ENCODE measurements at regions not wholly inside any gene's neighbourhood (a gene's known extent, or its start where the extent isn't known, plus 50 kb on each side); places are given as distances from the start of the nearest gene placed in this dataset.

DNA sequence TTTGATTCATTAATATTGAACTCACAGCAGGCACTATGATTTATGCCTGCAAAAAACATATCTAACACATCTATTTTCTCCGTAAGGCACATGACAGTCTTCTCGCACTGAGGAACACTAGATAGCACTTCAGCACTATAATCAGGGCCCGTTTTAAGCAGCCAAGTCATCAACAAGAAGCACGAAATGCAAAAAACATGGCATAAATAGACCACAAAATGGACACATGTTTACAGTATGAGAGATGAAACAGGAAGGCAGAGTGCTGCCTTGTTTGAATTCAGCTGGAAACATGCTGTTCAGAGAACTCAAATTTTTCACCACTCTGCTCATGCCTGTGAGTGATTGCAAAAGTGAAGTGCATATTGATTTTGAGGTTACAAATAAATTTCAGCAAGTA, 205.8 kb upstream of the PDGFD start:
- TF ChIP-seq ZXDB (tag by site-specific recombination; IDR thresholded peaks at IDR 0.05), result no peak
- TF ChIP-seq MZF1 (tag by site-specific recombination; IDR thresholded peaks at IDR 0.05; ENCODE audit: borderline replicate concordance), result no peak
- no peak for TF ChIP-seq ZNF132 (tag by site-specific recombination; IDR thresholded peaks at IDR 0.05; ENCODE audit: borderline replicate concordance)
- no peak for TF ChIP-seq ZNF2 (tag by site-specific recombination; IDR thresholded peaks at IDR 0.05)
- TF ChIP-seq EGR2 (tag by site-specific recombination; IDR thresholded peaks at IDR 0.05; ENCODE audit: low read depth), result no peak
- TF ChIP-seq ZNF16 (tag by site-specific recombination; IDR thresholded peaks at IDR 0.05; ENCODE audit: low read depth), result no peak
- Histone ChIP-seq H3K4me3 (ENCODE audit: low read depth, low read length) (no peak overlapping the region), H3K36me3 (ENCODE audit: control insufficient read depth in 2 of 2, insufficient read depth in 1 of 2, low read length in 2 of 2) (no peaks in the 10 kb centered on the region), H3K4me1 (ENCODE audit: control insufficient read depth, insufficient read depth, low read length) (no peaks in the 10 kb centered on the region), H3K9me3 (ENCODE audit: control insufficient read depth, insufficient read depth, low read depth, low read length) (no peaks in the 10 kb centered on the region), H3K27ac (ENCODE audit: extremely low read depth, low read depth, low read length) (no peak overlapping the region)
- CTCF ChIA-PET, result no interaction called here
- POLR2A ChIA-PET, result no interaction called here

DNA sequence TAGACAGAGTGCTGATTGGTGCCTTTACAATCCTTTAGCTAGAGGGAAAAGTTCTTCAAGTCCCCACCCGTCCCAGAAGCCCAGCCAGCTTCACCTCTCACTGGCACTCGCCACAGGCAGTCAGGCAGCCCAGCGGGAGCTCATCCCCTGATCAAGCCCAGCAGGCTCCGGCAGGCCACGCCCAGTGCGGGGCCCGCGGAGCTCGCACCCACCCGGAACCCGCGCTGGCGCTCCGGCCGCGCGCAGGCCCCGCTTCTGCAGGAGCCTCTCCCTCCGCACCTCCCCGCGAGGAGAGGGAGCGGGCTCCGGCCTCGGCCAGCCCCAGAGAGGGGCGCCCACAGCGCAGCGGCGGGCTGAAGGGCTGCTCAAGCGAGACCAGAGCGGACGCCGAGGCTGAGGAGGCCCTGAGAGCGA, 202.4 kb upstream of the PDGFD start:
- H3K27ac ChIP-seq (ENCODE audit: extremely low read depth, low read depth, low read length), result no peak overlapping the region
- CTCF ChIA-PET, result no interaction called here
- no peaks in the 10 kb centered on the region for H3K9me3 ChIP-seq (ENCODE audit: control insufficient read depth, insufficient read depth, low read depth, low read length)
- POLR2A ChIA-PET, result no interaction called here
- no peaks in the 10 kb centered on the region for H3K36me3 ChIP-seq (ENCODE audit: control insufficient read depth in 2 of 2, insufficient read depth in 1 of 2, low read length in 2 of 2)
- TF ChIP-seq ZNF184 (tag by site-specific recombination; IDR thresholded peaks at IDR 0.05) (no peak), ZNF623 (tag by site-specific recombination; IDR thresholded peaks at IDR 0.05) (no peak), ZBTB20 (tag by site-specific recombination; IDR thresholded peaks at IDR 0.05) (no peak), ZNF830 (tag by site-specific recombination; IDR thresholded peaks at IDR 0.05; ENCODE audit: low read depth) (no peak), ZNF311 (tag by site-specific recombination; IDR thresholded peaks at IDR 0.05; ENCODE audit: borderline replicate concordance) (no peak), ZNF624 (tag by site-specific recombination; IDR thresholded peaks at IDR 0.05) (no peak), ELK4 (IDR thresholded peaks at IDR 0.05; ENCODE audit: borderline replicate concordance, low read depth, low read length) (no peak), MZF1 (tag by site-specific recombination; IDR thresholded peaks at IDR 0.05; ENCODE audit: borderline replicate concordance) (no peak), ZNF24 (tag by site-specific recombination; IDR thresholded peaks at IDR 0.05) (no peak), ZNF549 (tag by site-specific recombination; IDR thresholded peaks at IDR 0.05) (no peak), ZSCAN30 (tag by site-specific recombination; IDR thresholded peaks at IDR 0.05) (no peak), REPIN1 (tag by site-specific recombination; IDR thresholded peaks at IDR 0.05; ENCODE audit: low read depth) (no peak), SP2 (tag by site-specific recombination; IDR thresholded peaks at IDR 0.05) (no peak), BCL11B (tag by site-specific recombination; IDR thresholded peaks at IDR 0.05; ENCODE audit: low read depth) (no peak)
- TF ChIP-seq, protein P1, sequence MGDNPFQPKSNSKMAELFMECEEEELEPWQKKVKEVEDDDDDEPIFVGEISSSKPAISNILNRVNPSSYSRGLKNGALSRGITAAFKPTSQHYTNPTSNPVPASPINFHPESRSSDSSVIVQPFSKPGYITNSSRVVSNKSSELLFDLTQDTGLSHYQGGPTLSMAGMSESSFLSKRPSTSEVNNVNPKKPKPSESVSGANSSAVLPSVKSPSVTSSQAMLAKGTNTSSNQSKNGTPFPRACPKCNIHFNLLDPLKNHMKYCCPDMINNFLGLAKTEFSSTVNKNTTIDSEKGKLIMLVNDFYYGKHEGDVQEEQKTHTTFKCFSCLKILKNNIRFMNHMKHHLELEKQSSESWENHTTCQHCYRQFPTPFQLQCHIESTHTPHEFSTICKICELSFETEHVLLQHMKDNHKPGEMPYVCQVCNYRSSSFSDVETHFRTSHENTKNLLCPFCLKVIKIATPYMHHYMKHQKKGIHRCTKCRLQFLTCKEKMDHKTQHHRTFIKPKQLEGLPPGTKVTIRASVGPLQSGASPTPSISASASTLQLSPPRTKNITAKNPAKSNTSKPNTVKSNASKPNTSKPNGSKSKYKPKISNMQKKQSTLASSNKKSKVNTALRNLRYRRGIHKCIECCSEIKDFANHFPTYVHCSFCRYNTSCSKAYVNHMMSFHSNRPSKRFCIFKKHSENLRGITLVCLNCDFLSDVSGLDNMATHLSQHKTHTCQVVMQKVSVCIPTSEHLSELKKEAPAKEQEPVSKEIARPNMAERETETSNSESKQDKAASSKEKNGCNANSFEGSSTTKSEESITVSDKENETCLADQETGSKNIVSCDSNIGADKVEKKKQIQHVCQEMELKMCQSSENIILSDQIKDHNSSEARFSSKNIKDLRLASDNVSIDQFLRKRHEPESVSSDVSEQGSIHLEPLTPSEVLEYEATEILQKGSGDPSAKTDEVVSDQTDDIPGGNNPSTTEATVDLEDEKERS (tag by site-specific recombination; IDR thresholded peaks at IDR 0.05), result no peak
- H3K4me1 ChIP-seq (ENCODE audit: control insufficient read depth, insufficient read depth, low read length), result no peaks in the 10 kb centered on the region
- H3K4me3 ChIP-seq (ENCODE audit: low read depth, low read length), result no peak overlapping the region

DNA sequence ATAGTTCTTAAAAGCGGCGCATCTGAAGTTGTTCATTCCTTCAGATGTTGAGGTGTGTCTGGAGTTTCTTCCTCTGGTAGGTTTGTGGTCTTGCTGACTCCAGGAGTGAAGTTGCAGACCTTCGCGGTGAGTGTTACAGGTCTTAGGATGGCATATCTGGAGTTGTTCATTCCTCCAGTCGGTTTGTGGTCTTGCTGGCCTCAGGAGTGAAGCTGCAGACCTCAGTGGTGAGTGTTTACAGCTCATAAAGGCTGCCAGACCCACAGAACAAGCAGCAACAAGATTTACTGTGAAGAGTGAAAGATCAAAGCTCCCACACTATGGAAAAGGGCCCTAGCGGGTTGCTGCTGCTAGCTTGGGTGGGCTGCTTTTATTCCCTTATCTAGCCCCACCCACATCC, 201.7 kb upstream of the PDGFD start:
- POLR2A ChIA-PET, result no interaction called here
- H3K4me3 ChIP-seq (ENCODE audit: low read depth, low read length), result no peak overlapping the region
- no peak overlapping the region for H3K27ac ChIP-seq (ENCODE audit: extremely low read depth, low read depth, low read length)
- no peaks in the 10 kb centered on the region for H3K4me1 ChIP-seq (ENCODE audit: control insufficient read depth, insufficient read depth, low read length)
- no peaks in the 10 kb centered on the region for H3K9me3 ChIP-seq (ENCODE audit: control insufficient read depth, insufficient read depth, low read depth, low read length)
- no peaks in the 10 kb centered on the region for H3K36me3 ChIP-seq (ENCODE audit: control insufficient read depth in 2 of 2, insufficient read depth in 1 of 2, low read length in 2 of 2)
- CTCF ChIA-PET, result no interaction called here
- no peak for TF ChIP-seq ZBTB11 (tag by site-specific recombination; conservative IDR thresholded peaks at IDR 0.05; ENCODE audit: low read depth)
- TF ChIP-seq ZNF600 (tag by site-specific recombination; IDR thresholded peaks at IDR 0.05), result no peak

Measured in HEK293 (cell line).